AG04449 (cell line): ENCODE measurements at regions not wholly inside any gene's neighbourhood (a gene's known extent, or its start where the extent isn't known, plus 50 kb on each side); places are given as distances from the start of the nearest gene placed in this dataset.
"Not testable (repeated sequence)": the region's sequence is repeated elsewhere in the genome, so short reads cannot be mapped to it uniquely, and the experiment has no call there.

Source experiments
- CTCF ChIA-PET: fragments of 350-600 bp; formaldehyde crosslinking; extraction: SDS; loops from one replicate; lab custom pipeline; 2021; ENCODE audit warnings: antibody characterized with exemption; lab: Yijun Ruan, JAX
- POLR2A ChIA-PET: fragments of 400-600, 350-600 bp; formaldehyde crosslinking; extraction: SDS; loops from one replicate; lab custom pipeline; 2020; ENCODE audit warnings: antibody characterized with exemption, inconsistent platforms; lab: Yijun Ruan, JAX
- DNase-seq: peaks from one replicate; pipeline ENCODE4 v3.0.0-alpha.2; 2010; ENCODE audit warnings: low read depth, low spot score
- H3K4me3 ChIP-seq: 2 replicates; pipeline ENCODE4 v1.5.1; 2011; ENCODE audit warnings: low read depth, mild to moderate bottlenecking, control low read depth, low read length
- TF ChIP-seq, protein P1 (sequence below): IDR thresholded peaks from one replicate; pipeline ENCODE4 v1.5.1; 2011; ENCODE audit warnings: mild to moderate bottlenecking, moderate library complexity, low read length, control low read depth, inconsistent platforms; ENCODE audit not compliant: insufficient read depth; ENCODE audit errors: missing control alignments

GRCh38 chr2:114293355-114293754 is 149.1 kb upstream of the DPP10 start:
- ChIA-PET CTCF (no interaction called here), POLR2A (no interaction called here)
- no peak for DNase-seq
- H3K4me3 ChIP-seq, result no peak overlapping the region
- TF ChIP-seq, protein P1, sequence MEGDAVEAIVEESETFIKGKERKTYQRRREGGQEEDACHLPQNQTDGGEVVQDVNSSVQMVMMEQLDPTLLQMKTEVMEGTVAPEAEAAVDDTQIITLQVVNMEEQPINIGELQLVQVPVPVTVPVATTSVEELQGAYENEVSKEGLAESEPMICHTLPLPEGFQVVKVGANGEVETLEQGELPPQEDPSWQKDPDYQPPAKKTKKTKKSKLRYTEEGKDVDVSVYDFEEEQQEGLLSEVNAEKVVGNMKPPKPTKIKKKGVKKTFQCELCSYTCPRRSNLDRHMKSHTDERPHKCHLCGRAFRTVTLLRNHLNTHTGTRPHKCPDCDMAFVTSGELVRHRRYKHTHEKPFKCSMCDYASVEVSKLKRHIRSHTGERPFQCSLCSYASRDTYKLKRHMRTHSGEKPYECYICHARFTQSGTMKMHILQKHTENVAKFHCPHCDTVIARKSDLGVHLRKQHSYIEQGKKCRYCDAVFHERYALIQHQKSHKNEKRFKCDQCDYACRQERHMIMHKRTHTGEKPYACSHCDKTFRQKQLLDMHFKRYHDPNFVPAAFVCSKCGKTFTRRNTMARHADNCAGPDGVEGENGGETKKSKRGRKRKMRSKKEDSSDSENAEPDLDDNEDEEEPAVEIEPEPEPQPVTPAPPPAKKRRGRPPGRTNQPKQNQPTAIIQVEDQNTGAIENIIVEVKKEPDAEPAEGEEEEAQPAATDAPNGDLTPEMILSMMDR, result no peak

GRCh38 chr2:114294741-114295140 is 147.7 kb upstream of the DPP10 start:
- TF ChIP-seq, protein P1, result no peak
- no peak overlapping the region for H3K4me3 ChIP-seq
- no peak for DNase-seq
- ChIA-PET CTCF (no interaction called here), POLR2A (no interaction called here)

DNA sequence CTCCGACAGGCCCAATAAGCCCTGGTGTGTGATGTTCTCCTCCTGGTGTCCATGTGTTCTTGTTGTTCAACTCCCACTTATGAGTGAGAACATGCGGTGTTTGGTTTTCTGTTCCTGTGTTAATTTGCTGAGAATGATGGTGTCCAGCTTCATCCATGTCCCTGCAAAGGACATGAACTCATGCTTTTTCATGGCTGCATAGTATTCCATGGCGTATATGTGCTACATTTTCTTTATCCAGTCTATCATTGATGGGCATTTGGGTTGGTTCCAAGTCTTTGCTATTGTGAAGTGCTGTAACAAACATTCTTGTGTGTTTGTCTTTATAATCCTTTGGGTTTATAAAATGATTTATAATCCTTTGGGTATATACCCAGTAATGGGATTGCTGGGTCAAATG is 142.1 kb upstream of the DPP10 start:
- CTCF ChIA-PET, POLR2A ChIA-PET, DNase-seq, H3K4me3 ChIP-seq: not testable (repeated sequence)

- H3K4me3 ChIP-seq, result no peak overlapping the region
- no peak for DNase-seq
- ChIA-PET CTCF (no interaction called here), POLR2A (no interaction called here)
- TF ChIP-seq, protein P1, result no peak
These were observed 125.7 kb upstream of the DPP10 start for GRCh38 chr2:114316532-114317300.

DNA sequence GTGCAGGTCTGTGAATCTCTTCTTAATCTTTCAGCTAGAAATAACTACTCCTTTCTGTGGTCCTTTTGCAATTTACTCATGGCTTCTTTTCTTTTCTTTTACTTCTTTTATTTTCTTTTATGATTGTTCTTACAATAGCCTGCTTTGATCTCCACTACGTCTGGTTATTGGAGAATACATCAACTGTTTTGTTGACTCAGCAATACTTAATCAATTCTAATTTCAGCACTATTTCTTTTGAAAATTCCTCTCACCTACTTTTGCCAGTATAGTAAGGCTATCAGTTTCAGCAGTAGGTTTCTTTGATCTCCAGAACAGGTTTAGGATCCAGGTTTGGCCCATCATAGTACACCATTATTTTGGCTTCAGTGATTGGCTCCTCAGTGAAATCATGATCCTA is 111.8 kb upstream of the DPP10 start:
- POLR2A ChIA-PET, result no interaction called here
- H3K4me3 ChIP-seq, result no peak overlapping the region
- CTCF ChIA-PET, result no interaction called here
- no peak for DNase-seq
- TF ChIP-seq, protein P1, result no peak

DNA sequence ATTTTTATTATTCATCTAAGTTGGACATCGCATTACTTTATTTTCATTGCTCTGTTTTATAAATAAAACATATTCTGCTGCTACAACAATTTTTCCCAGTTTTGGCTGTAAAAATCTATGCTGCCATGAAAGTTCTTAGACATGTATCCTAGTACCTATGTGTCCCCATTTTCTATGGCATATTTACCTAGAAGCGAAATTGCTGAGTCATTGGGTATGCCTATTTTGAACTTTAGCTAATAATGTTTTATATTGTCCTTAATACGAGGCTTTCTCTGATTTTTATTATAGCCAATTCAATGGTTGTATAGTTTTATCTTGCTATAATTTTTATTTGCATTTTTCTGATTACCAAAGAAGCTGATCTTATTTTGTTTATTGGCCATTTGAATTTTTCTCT is 110.5 kb upstream of the DPP10 start:
- CTCF ChIA-PET, result no interaction called here
- POLR2A ChIA-PET, result no interaction called here
- no peak overlapping the region for H3K4me3 ChIP-seq
- TF ChIP-seq, protein P1, result no peak
- DNase-seq, result no peak

- TF ChIP-seq, protein P1, result no peak
- ChIA-PET POLR2A (no interaction called here), CTCF (no interaction called here)
- DNase-seq, result no peak
- H3K4me3 ChIP-seq, result no peak overlapping the region
These were observed 97.2 kb upstream of the DPP10 start for GRCh38 chr2:114345246-114345645.
